ACC112 (cell line): ENCODE measurements at regions not wholly inside any gene's neighbourhood (a gene's known extent, or its start where the extent isn't known, plus 50 kb on each side); places are given as distances from the start of the nearest gene placed in this dataset.

Source experiments
- H2AFZ ChIP-seq: fragments of 200-600 bp; sonication (generic); one replicate; pipeline ENCODE4 v1.6.0; 2017; ENCODE audit warnings: antibody characterized with exemption, low read length; ENCODE audit not compliant: unreplicated experiment
- H3K27ac ChIP-seq: fragments of 200-600 bp; sonication (generic); 2 replicates; pipeline ENCODE4 v1.5.1; 2014; ENCODE audit warnings: low read depth, mild to moderate bottlenecking, antibody characterized with exemption, low read length, moderate library complexity
- H3K27me3 ChIP-seq: fragments of 200-600 bp; sonication (generic); 2 replicates; pipeline ENCODE4 v1.6.1; 2014; ENCODE audit warnings: mild to moderate bottlenecking, antibody characterized with exemption, low read length, moderate library complexity, mixed read lengths; ENCODE audit not compliant: insufficient read depth
- H3K36me3 ChIP-seq: fragments of 200-600 bp; sonication (generic); 2 replicates; pipeline ENCODE4 v1.6.1; 2016; ENCODE audit warnings: mild to moderate bottlenecking, antibody characterized with exemption, low read length, moderate library complexity, mixed read lengths; ENCODE audit not compliant: insufficient read depth
- H3K4me1 ChIP-seq: fragments of 200-600 bp; sonication (generic); one replicate; pipeline ENCODE4 v1.6.1; 2016; ENCODE audit warnings: low read length, mixed read lengths; ENCODE audit not compliant: insufficient read depth, unreplicated experiment, control insufficient read depth
- H3K4me3 ChIP-seq: fragments of 200-600 bp; sonication (generic); 2 replicates; pipeline ENCODE4 v1.5.1; 2014; ENCODE audit warnings: mild to moderate bottlenecking, low read depth, low read length
- H3K79me2 ChIP-seq: fragments of 200-600 bp; sonication (generic); one replicate; pipeline ENCODE4 v1.6.0; 2016; ENCODE audit warnings: low read length; ENCODE audit not compliant: control insufficient read depth, unreplicated experiment, insufficient read depth

- H2AFZ ChIP-seq = no peak overlapping the region
Measured at GRCh38 chr16:75983296-75983695, 257.0 kb upstream of the CPHXL start.

GRCh38 chr16:75983741-75984381, 257.6 kb upstream of the CPHXL start:
- no peak overlapping the region for H3K4me3 ChIP-seq
- no peaks in the 10 kb centered on the region for H3K36me3 ChIP-seq
- no peak overlapping the region for H2AFZ ChIP-seq
- no peaks in the 10 kb centered on the region for H3K79me2 ChIP-seq
- no peaks in the 10 kb centered on the region for H3K27me3 ChIP-seq
- H3K27ac ChIP-seq = no peak overlapping the region
- H3K4me1 ChIP-seq = no peaks in the 10 kb centered on the region

More at GRCh38 chr16:75983296-75983695, 257.0 kb upstream of the CPHXL start:
- H3K36me3 ChIP-seq = no peaks in the 10 kb centered on the region
- H3K4me1 ChIP-seq = no peaks in the 10 kb centered on the region
- no peak overlapping the region for H3K4me3 ChIP-seq
- H3K27ac ChIP-seq = no peak overlapping the region
- no peaks in the 10 kb centered on the region for H3K79me2 ChIP-seq
- H3K27me3 ChIP-seq = no peaks in the 10 kb centered on the region

GRCh38 chr16:75987323-75987722, 261.0 kb upstream of the CPHXL start:
- Histone ChIP-seq H3K4me3 (no peak overlapping the region), H3K27ac (no peak overlapping the region), H3K79me2 (no peaks in the 10 kb centered on the region), H3K4me1 (no peaks in the 10 kb centered on the region), H2AFZ (no peak overlapping the region), H3K27me3 (no peaks in the 10 kb centered on the region), H3K36me3 (no peaks in the 10 kb centered on the region)

GRCh38 chr16:75996491-75996890, 270.2 kb upstream of the CPHXL start:
- H3K4me1 ChIP-seq = no peaks in the 10 kb centered on the region
- no peak overlapping the region for H3K4me3 ChIP-seq
- H3K27ac ChIP-seq = no peak overlapping the region
- no peaks in the 10 kb centered on the region for H3K79me2 ChIP-seq
- no peaks in the 10 kb centered on the region for H3K36me3 ChIP-seq
- H3K27me3 ChIP-seq = no peaks in the 10 kb centered on the region
- no peak overlapping the region for H2AFZ ChIP-seq

- H3K4me3 ChIP-seq = no peak overlapping the region
- H3K27me3 ChIP-seq = no peaks in the 10 kb centered on the region
- H3K27ac ChIP-seq = no peak overlapping the region
Measured at GRCh38 chr16:75997606-75998005, 271.3 kb upstream of the CPHXL start.

GRCh38 chr16:76007645-76008044, 269.6 kb upstream of the CNTNAP4 start:
- Histone ChIP-seq H2AFZ (no peak overlapping the region), H3K27me3 (no peaks in the 10 kb centered on the region), H3K4me1 (no peaks in the 10 kb centered on the region), H3K4me3 (no peak overlapping the region), H3K27ac (no peak overlapping the region), H3K79me2 (no peaks in the 10 kb centered on the region), H3K36me3 (no peaks in the 10 kb centered on the region)

More at GRCh38 chr16:75997606-75998005, 271.3 kb upstream of the CPHXL start:
- Histone ChIP-seq H2AFZ (no peak overlapping the region), H3K36me3 (no peaks in the 10 kb centered on the region), H3K79me2 (no peaks in the 10 kb centered on the region), H3K4me1 (no peaks in the 10 kb centered on the region)

- no peaks in the 10 kb centered on the region for H3K27me3 ChIP-seq
- H2AFZ ChIP-seq = no peak overlapping the region
- no peaks in the 10 kb centered on the region for H3K36me3 ChIP-seq
- no peaks in the 10 kb centered on the region for H3K4me1 ChIP-seq
- H3K27ac ChIP-seq = no peak overlapping the region
- H3K4me3 ChIP-seq = no peak overlapping the region
- H3K79me2 ChIP-seq = no peaks in the 10 kb centered on the region
Measured at GRCh38 chr16:76023835-76024234, 253.4 kb upstream of the CNTNAP4 start.

- H3K36me3 ChIP-seq = no peaks in the 10 kb centered on the region
- H2AFZ ChIP-seq = no peak overlapping the region
- H3K27me3 ChIP-seq = no peaks in the 10 kb centered on the region
- H3K4me1 ChIP-seq = no peaks in the 10 kb centered on the region
- no peak overlapping the region for H3K27ac ChIP-seq
- H3K79me2 ChIP-seq = no peaks in the 10 kb centered on the region
- H3K4me3 ChIP-seq = no peak overlapping the region
Measured at GRCh38 chr16:76035689-76036088, 241.5 kb upstream of the CNTNAP4 start.

- no peak overlapping the region for H2AFZ ChIP-seq
Measured at GRCh38 chr16:76038097-76038496, 239.1 kb upstream of the CNTNAP4 start.

GRCh38 chr16:76052725-76053124, 224.5 kb upstream of the CNTNAP4 start:
- H3K27ac ChIP-seq = no peak overlapping the region
- H3K79me2 ChIP-seq = no peaks in the 10 kb centered on the region
- H3K27me3 ChIP-seq = no peaks in the 10 kb centered on the region
- no peaks in the 10 kb centered on the region for H3K36me3 ChIP-seq
- no peak overlapping the region for H2AFZ ChIP-seq
- H3K4me1 ChIP-seq = no peaks in the 10 kb centered on the region
- H3K4me3 ChIP-seq = no peak overlapping the region

More at GRCh38 chr16:76038097-76038496, 239.1 kb upstream of the CNTNAP4 start:
- H3K4me3 ChIP-seq = no peak overlapping the region
- H3K4me1 ChIP-seq = no peaks in the 10 kb centered on the region
- no peak overlapping the region for H3K27ac ChIP-seq
- no peaks in the 10 kb centered on the region for H3K36me3 ChIP-seq
- H3K27me3 ChIP-seq = no peaks in the 10 kb centered on the region
- H3K79me2 ChIP-seq = no peaks in the 10 kb centered on the region

- H3K27ac ChIP-seq = no peak overlapping the region
- H3K27me3 ChIP-seq = no peaks in the 10 kb centered on the region
- H2AFZ ChIP-seq = no peak overlapping the region
- H3K79me2 ChIP-seq = no peaks in the 10 kb centered on the region
- H3K36me3 ChIP-seq = no peaks in the 10 kb centered on the region
- no peaks in the 10 kb centered on the region for H3K4me1 ChIP-seq
- no peak overlapping the region for H3K4me3 ChIP-seq
Measured at GRCh38 chr16:76059186-76059585, 218.0 kb upstream of the CNTNAP4 start.
